ENCODE measurements at regions not wholly inside any gene's neighbourhood (a gene's known extent, or its start where the extent isn't known, plus 50 kb on each side); places are given as distances from the start of the nearest gene placed in this dataset.

DNA sequence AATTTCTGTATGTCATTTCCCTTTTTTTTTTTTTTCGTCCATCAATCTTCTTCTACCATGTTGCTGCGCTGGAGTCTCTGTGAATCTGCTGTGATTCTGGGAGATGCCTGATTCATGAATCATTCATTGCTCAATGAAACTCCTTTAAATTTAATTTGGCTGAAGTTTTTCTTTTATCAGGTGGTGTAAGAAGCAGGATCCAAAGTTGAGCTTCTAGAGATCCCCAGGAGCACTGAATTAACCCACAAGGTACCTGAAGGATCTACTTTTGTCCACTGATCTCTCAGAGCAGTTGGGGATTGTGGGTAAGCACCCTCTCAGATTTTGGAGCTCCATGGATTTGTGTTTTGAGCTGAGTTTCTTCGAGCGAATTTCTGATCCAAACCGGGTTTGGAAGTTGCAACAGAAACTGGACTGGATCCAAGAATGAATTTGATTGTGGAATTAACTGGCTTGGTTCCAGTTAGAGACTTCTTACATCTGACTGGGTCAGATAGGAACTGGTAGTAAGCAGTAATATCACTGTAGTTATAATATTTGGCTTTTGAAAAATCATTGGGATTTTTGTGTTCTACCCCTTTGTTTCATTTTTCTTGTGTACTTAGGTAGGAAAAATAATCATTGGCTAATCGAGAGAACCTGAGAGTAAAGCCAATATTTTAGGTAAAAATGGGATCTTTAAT is 447.8 kb upstream of the TOM1L1 start:
- no peak for TF ChIP-seq POLR2A (IDR thresholded peaks at IDR 0.05)
- TF ChIP-seq, protein P1, sequence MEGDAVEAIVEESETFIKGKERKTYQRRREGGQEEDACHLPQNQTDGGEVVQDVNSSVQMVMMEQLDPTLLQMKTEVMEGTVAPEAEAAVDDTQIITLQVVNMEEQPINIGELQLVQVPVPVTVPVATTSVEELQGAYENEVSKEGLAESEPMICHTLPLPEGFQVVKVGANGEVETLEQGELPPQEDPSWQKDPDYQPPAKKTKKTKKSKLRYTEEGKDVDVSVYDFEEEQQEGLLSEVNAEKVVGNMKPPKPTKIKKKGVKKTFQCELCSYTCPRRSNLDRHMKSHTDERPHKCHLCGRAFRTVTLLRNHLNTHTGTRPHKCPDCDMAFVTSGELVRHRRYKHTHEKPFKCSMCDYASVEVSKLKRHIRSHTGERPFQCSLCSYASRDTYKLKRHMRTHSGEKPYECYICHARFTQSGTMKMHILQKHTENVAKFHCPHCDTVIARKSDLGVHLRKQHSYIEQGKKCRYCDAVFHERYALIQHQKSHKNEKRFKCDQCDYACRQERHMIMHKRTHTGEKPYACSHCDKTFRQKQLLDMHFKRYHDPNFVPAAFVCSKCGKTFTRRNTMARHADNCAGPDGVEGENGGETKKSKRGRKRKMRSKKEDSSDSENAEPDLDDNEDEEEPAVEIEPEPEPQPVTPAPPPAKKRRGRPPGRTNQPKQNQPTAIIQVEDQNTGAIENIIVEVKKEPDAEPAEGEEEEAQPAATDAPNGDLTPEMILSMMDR (IDR thresholded peaks at IDR 0.05) = no peak

Measured in heart left ventricle (tissue), 13 donors.